ENCODE measurements at regions not wholly inside any gene's neighbourhood (a gene's known extent, or its start where the extent isn't known, plus 50 kb on each side); places are given as distances from the start of the nearest gene placed in this dataset.

DNA sequence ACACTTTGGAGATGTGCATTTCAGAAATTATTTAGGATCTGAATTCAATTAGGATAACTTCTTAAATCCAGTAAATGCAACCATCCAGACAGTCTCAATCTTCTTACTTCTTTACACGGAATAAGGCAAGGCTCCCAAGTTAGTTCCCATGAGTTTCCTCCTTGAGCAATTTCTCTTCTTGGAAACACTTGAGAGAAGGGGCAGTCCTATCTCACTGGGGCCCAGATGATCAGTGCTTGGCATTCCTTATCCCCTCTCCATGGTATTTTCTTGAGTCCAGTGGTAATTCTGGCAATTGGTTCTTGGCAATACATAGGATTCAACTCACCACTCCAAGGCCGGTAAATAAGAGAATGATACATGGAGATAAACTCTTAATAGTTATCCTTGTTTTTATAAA, 87.1 kb upstream of the PTHLH start:
- H2AFZ ChIP-seq (ENCODE audit: low read length): no peak overlapping the region
- TF ChIP-seq, protein P1, sequence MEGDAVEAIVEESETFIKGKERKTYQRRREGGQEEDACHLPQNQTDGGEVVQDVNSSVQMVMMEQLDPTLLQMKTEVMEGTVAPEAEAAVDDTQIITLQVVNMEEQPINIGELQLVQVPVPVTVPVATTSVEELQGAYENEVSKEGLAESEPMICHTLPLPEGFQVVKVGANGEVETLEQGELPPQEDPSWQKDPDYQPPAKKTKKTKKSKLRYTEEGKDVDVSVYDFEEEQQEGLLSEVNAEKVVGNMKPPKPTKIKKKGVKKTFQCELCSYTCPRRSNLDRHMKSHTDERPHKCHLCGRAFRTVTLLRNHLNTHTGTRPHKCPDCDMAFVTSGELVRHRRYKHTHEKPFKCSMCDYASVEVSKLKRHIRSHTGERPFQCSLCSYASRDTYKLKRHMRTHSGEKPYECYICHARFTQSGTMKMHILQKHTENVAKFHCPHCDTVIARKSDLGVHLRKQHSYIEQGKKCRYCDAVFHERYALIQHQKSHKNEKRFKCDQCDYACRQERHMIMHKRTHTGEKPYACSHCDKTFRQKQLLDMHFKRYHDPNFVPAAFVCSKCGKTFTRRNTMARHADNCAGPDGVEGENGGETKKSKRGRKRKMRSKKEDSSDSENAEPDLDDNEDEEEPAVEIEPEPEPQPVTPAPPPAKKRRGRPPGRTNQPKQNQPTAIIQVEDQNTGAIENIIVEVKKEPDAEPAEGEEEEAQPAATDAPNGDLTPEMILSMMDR (conservative IDR thresholded peaks at IDR 0.05): no peak
- H3K4me2 ChIP-seq (ENCODE audit: insufficient read depth, insufficient read length, low read length): no peak overlapping the region
- no peaks in the 10 kb centered on the region for H3K27me3 Mint-ChIP-seq (ENCODE audit: low read depth)
- H3K9me3 ChIP-seq (ENCODE audit: control insufficient read depth, low read depth, low read length): no peaks in the 10 kb centered on the region
- no peak for DNase-seq
- H3K4me3 Mint-ChIP-seq: no peak overlapping the region
- no peak overlapping the region for H3K23ac ChIP-seq (ENCODE audit: insufficient read length, low read depth, low read length)
- H3K36me3 Mint-ChIP-seq (ENCODE audit: insufficient read depth in 1 of 3, low read depth in 3 of 3): no peaks in the 10 kb centered on the region
- no CpG with 5 or more reads among the region's 2 CpGs for WGBS (ENCODE audit: extremely low coverage, insufficient read length, low lambda C conversion rate)
- H3K14ac ChIP-seq (ENCODE audit: insufficient read depth, low read length): no peak overlapping the region
- H3T11ph ChIP-seq (ENCODE audit: low read length): no peak overlapping the region
- H2BK120ac ChIP-seq (ENCODE audit: low read depth, low read length, poor library complexity, severe bottlenecking): no peak overlapping the region
- no peak overlapping the region for H3K4ac ChIP-seq (ENCODE audit: low read depth, low read length)
- H4K5ac ChIP-seq (ENCODE audit: insufficient read length, low read depth, low read length): no peak overlapping the region
- no peak overlapping the region for H4K91ac ChIP-seq (ENCODE audit: insufficient read length, low read depth, low read length)
- no peak overlapping the region for H3K18ac ChIP-seq (ENCODE audit: insufficient read length, low read depth, low read length)
- H2BK15ac ChIP-seq (ENCODE audit: low read depth, low read length): no peak overlapping the region
- H3K27ac ChIP-seq (ENCODE audit: insufficient read length, low read depth, low read length): no peak overlapping the region
- no peak overlapping the region for H3K56ac ChIP-seq (ENCODE audit: insufficient read length, low read depth, low read length)
- H2BK20ac ChIP-seq (ENCODE audit: low read depth, low read length, poor library complexity, severe bottlenecking): no peak overlapping the region
- H4K8ac ChIP-seq (replicated peaks; ENCODE audit: insufficient read length, low read depth, low read length): no peak overlapping the region
- no peaks in the 10 kb centered on the region for H3K23me2 ChIP-seq (ENCODE audit: insufficient read length, low read depth, low read length, poor library complexity, severe bottlenecking)
- no peak overlapping the region for H2BK5ac ChIP-seq (ENCODE audit: insufficient read length, low read length)
- no peak overlapping the region for H3K27ac Mint-ChIP-seq
- H2BK12ac ChIP-seq (ENCODE audit: insufficient read length, low read depth, low read length): no peak overlapping the region
- no peak overlapping the region for H3K9ac ChIP-seq (ENCODE audit: extremely low read depth, insufficient read length, low read length)
- 0 out of 4 replicates have a peak, but pooled peaks cover 0 to 2% of the 10 kb centered on the region in 2 experiments for H3K4me1 Mint-ChIP-seq
- H3K79me1 ChIP-seq (ENCODE audit: insufficient read depth, low read depth, low read length, poor library complexity, severe bottlenecking): no peaks in the 10 kb centered on the region
- H3K4me1 ChIP-seq (ENCODE audit: insufficient read depth, low read length): no peaks in the 10 kb centered on the region
- no peaks in the 10 kb centered on the region for H3K79me2 ChIP-seq (ENCODE audit: insufficient read depth, low read length)
- H4K20me1 ChIP-seq (ENCODE audit: control insufficient read depth, insufficient read depth, insufficient read length): no peaks in the 10 kb centered on the region
- H3K9me3 Mint-ChIP-seq: no peaks in the 10 kb centered on the region
- H2AK5ac ChIP-seq (ENCODE audit: insufficient read length, low read length): no peak overlapping the region
- no peaks in the 10 kb centered on the region for H3K27me3 ChIP-seq (ENCODE audit: insufficient read depth, low read length)

Data from H9 (cell line).